ENCODE measurements at regions not wholly inside any gene's neighbourhood (a gene's known extent, or its start where the extent isn't known, plus 50 kb on each side); places are given as distances from the start of the nearest gene placed in this dataset.
"Not testable (repeated sequence)": the region's sequence is repeated elsewhere in the genome, so short reads cannot be mapped to it uniquely, and the experiment has no call there.

DNA sequence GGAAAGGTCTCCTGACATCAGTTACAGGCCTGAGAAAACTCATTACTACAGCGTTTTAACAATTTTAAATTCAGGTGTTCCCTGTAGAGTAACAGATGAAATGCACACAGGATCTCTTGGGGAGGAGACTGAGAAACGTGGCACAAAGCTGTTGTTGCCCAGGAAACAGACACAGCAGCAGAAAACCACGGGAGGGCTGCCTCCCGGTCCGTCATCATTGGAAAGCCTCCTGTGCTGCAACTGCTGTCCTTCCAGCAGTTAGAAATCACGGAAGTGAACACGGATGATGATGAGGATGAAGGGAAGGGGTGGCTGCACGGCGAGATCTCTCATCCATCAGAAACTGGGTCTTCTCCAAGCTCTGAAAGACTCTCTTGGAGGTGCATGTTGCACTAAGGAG lies 94.6 kb upstream of the RNF32 start:
- no peak for ATAC-seq

DNA sequence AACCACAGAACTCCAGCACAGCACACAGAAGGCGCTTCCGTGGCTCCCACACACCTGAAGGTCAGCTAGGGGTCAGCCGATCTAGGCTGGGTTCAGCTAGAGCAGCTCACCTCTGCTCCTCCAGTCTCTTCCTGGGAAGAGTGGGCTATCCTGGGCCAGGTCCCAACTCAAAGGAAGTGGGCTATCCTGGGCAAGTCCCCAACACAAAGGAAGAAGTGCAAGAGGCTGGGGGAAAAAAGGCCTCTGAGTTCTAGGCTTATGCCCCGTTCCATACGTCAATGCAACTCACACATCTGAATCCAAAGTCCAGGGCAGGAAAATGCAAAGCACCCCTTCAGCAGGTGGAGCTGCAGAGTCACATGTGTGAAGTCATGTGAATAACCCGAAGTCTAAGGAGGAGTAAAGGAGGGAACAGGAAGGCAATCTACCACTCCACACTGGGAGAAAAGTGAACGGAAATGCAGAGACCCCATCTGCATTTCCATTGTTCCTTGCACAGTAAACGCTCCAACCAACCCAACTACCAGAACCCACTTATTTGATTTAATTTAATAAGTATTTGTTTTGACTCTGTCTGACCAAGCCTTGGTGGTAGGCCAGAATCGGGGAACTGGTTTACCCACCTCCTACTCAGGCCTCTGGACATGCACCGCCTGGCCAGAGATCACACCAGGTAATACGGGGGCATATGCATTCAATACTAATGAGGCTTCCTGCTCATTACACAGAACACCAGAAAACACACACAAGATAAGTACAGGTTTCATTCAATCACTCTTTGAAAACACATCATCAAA lies 95.5 kb upstream of the RNF32 start:
- no peak for ATAC-seq

DNA sequence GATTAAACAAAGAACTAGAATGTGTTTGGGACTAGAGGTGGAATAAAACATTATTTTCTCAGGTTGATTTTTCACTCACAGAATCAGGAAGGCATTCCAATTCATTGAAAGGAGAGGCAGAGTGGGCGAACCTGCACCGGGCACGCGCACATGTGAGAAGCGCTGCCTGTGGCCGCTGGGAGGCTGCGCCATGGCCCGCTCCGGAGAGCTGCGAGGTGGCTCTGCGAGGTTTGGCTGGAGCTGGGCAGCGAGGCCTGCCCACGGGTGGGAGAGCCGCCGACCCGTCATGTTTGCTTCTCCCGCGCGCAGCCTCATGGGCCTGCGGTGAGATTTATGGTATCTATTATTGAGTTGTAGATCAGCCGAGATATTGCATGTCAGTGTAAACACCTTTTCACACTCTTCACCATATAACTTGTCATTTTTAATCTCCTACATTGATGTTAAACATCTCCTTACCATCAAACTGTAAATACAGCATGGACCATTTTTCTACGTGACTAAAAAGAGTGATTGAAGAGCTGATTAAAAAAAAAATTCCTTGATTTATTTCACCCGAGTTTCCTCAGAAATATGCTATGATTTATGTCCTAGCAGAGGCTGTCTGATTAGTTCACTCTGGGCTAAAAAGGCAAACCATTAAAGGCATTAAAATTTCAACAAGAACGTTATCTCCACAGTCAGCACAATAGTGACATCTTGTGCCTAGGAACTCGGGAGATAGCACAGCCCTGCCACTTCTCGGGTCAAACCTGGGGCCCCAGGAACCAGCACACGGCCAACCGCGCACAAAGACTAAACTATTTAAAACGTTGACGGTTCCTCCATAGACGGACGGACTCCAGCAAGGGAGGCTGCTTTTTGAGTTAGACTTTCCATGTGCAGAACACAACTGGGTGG lies 96.6 kb upstream of the RNF32 start:
- no peak for ATAC-seq

DNA sequence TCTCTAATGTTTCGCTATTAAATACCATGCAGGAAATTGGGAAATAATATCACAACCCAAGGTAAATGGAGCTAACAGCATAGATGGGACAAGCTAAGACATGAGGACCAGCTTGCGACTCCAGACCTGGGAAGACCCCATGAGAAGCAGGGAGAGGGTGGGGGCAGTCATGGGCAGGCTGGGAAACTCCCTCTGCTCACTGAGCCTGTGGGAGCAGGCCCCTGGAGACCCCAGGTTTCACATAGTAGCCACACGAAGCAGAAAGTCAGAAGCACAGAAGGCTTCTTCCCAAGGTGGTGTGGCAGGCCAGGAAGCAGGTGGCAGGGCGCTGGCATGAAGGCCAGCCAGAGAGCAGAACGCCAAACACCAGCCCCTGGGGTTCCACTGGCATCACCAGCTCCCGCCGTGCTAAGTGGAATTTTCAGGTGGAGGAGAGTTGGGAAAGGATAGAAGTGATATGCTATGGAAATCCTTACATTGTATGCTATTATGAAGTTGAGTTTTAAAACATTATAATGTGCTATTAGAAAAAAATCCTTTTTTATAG lies 99.9 kb upstream of the RNF32 start:
- ATAC-seq = no peak

DNA sequence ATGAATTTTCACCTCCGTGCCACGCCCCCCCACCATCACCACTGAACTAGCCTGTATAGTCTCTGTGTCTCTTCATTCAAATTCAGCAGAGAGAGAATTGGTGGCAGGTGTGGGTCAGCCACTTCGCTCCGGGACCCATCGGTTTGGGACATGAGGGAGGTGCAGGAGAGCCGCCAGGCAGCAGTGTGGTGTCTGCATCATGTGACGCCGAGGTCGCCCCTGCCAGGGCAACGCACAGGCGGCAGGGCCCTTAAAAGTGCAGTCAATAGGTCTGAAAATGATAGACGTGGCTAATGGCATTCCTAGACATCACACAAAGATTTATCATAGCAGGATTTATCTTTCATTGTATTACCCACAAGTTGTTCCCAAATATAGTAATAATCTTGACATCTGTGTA lies 100.6 kb upstream of the RNF32 start:
- no peak for ATAC-seq

DNA sequence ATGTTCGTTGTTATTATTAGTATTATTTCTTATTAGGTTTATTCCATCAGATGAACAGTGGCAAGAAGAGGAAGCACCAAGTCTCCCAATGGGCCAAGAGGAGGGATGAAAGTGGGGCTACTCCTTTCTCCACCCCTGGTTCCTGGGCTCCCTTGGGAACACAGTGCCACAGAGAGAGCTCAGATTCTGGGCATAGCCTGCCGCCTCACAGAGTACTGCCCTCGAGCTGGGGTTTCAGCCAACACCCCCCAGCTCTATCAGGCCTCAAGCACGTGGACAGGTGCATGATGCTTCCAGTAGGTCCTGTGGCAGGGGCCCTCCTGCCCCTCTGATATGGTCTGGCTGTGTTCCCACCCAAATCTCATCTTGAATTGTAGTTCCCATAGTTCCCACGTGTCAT lies 103.6 kb upstream of the RNF32 start:
- ATAC-seq = no peak

DNA sequence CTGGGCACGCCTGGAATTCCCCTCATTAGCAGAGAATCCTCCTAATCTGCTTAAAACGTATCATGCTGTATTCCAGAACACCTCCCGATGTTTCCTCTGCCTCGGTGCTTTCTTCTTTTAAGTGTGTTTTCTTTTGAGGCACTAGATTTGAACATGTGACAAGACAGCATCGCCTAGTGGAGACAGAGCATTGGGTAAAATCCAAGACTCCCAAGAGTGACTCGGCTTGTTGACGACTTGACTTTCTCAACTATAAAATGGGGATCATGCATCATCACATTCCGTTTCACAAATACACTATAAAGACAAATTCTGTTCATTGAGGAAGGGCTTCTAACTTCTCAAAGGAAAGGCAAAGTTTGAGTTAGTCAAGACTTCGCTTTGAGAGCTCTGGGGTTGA lies 105.6 kb upstream of the RNF32 start:
- no peak for ATAC-seq

DNA sequence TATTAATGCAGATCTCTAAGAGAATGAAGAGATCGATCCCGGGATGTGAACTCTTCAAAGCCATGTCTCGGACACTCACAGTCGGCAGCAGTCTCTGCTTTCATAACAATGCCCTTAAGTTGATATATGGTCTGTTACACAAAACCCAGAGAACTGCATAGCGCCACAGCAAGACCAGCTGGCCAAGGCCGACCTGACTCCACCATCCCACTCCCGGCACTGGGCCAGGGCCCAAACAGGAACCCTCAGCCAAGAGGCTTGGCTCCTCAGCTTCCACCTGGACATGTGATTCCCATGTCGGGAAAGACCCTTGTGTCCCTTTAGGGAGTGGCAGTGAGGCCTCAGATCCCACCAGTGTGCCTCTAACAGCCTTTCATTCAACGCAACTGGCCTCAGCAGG lies 106.6 kb upstream of the RNF32 start:
- no peak for ATAC-seq

DNA sequence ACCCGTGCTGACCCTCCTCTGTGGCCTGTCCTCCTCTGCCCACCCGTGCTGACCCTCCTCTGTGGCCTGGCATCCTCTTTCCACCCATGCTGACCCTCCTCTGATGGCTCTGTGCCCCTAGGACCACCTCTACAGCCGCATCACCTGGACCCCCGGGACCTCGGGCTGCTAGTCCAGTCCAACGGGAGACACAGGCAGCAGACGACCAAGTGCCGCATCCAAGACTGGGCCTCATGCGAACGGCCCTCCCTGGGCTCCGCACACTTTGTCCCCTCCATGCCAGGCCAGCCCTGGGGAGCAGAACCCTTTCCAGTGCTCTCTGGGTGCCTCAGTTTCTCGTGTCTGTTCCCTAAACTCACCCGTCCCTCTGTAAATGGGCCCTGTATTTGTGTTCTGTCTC lies 107.2 kb upstream of the RNF32 start:
- no peak for ATAC-seq

DNA sequence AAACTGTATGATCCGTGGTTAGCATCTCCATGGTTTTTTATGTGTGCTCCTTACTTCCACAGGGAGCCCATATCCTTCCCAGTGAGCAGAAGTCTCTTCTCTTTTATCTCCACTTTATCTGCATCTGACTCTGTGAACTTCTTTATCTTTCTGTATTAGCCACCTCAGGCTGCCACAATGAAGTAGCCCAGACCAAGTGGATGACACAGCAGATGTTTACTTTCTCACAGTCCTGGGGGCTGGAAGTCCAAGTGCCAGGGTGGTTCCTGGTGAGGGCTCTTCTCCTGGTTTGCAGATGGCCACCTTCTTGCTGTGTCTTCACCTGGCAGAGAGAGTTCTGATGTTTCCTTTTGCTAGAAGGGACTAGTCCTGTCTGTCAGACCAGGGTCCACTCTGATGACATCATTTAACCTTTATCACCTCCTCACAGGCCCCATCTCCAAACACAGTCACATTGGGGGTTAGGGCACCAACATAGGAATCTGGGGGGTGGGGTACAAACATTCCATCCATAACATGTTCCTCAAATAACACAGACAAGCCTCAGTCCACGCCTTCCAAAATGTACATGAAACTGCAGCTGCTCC lies 108.5 kb upstream of the RNF32 start:
- no peak for ATAC-seq

DNA sequence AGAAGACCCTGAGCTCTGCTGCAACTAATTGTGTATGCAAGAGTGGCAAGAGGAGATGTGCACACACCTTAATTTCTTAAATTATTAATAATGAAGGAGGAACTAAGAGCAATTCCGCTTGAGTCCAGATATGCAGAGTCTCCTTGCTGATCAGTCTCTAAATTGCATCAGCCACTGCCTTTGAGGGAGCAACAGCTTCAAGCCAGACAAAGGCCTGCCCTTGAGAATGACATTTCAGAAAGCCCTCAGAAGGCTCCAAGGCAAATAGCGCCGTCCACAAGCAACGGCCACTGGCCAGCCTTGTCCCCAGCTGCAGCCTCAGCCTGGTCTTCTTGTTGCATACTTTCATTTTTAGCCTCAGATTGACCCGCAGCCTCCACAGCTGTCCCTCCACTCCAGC lies 110.6 kb upstream of the RNF32 start:
- no peak for ATAC-seq

DNA sequence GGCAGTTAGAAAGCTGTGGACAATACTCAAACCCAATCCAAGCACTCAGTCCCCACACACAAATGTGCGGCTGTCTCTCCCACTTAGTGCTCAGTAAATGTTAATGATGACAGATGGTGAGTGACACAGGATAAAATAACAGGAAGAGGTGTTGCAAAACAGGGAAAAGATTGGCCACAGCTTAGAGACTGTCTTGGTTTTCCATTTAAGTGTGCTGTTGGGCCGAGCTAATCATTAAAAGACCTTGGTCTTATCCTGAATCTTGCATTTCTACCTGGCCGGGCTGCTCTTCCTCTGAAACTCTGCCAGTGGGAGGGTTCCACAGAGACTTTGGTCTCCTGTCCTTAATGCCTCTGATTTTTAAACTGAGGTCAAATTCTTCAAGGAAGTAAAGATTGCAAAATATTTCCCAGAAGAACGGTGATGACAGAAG lies 113.1 kb upstream of the RNF32 start:
- ATAC-seq = no peak

DNA sequence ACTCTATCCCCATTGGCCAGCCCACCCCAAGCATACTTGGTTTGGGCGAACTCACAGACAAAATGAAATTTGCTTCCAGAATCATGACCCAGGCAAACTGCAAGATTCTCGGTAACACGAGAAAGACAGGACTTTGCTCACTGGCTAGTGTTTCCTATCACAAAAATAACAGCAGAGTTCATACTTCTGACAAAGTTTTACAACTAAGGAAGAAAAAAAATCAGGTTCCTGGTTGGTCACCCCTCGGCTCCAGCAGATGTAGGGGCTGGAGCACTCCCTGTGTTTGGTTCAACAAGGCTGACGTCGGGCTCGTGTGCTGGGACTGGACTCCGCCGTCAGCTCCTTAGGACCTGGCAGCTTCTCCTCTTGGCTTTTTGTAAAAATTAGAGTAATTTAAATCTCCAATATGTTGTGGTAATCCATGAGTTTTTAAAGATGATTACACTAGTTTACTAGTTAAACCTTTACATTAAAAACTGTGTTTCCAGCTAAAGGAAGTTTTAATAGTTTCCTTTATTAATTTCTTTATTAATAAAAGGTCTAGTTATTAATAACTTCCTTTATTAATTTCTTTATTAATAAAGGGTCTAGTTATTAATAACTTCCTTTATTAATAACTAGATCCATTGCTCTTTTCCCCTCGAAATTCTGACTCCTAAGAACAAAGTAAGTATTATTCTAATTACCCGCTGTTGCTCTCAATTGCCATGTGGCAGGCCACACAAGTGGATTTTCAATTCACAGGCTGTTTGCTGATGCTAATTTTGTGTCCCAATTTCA lies 115.6 kb upstream of the RNF32 start:
- ATAC-seq = no peak

DNA sequence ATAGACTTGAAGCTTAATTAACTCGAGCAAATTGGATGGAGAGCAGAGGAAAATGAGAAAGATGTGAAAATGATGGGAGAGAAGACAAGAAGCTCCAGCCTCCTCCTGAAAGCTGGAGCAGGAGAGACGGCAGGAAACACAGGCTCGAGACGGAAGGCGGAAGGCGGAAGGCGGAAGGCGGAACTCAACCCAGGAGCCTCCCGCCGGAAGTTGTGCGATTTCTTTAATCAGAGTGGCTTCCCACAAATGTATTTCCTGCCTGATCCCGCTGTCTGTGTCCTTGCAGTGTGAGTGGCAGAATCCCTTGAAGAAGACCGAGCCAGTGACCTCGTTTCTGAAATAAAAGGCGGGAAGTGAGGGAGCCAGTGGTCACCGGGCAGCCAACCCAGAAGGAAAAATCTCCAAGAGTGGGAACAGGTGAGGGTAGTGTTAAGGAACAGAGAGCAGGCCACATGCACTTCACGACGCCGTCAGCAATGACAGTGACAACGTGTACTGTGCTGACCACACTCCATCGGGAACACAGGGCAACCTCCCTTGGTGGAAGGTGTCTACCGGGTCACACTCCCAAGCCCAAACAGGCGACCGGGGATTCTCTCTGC lies 117.0 kb upstream of the RNF32 start:
- ATAC-seq = no peak

DNA sequence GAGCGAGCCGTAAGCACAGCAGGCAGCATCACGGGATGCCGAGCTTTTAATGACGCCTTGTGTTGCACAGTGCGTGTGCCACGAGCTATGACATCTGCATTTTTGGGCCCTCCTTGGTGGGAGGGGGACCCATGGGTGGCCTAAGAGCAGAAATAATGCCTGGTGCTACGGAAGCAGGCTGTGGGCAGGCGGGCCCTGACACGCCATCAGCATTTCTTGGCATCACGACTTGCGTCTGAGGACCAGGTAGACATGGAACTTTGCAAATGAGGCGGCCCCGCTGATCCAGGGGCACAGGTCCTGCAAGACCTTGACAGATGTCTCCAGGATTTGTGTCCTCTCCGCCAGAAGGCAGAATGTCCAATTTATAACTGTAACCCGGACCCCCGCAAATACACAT lies 117.8 kb upstream of the RNF32 start:
- ATAC-seq = no peak

DNA sequence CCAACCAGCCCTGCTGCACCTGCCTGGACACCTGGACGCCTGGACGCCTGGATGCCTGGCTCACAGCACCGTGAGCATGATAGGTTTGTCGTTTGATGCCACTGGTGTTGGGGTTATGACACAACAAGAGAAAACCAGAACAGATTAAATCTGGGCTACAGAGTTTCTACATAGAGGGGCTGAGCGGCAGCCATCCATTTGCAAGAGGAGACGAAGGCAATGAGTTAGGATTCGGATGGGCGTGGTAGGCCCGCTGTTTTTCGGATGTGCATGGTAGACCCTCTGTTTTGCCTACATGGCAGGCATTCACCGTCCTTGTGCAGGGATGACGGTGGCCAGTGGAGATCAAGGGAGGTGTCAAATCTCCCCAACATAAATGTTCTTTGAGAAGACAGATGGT lies 121.5 kb upstream of the RNF32 start:
- ATAC-seq = no peak

DNA sequence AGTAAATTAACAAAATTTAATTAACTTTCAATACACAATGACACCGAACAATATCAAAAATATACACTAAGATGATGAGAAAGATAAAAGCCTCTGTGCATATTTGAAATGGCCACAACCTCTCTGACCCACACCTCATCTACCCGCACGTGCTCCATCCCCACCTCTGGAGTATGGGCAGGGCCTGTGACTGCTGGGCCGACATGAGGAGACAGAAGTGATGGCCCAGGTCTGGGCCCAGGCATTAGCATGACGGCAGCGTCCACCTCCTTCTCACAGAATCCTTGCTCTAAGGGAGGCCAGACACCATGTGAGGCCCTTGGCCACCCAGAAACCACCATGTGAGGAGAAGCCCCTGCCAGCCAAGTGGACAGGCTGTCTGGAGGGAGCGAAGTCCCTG lies 122.1 kb upstream of the RNF32 start:
- no peak for ATAC-seq

DNA sequence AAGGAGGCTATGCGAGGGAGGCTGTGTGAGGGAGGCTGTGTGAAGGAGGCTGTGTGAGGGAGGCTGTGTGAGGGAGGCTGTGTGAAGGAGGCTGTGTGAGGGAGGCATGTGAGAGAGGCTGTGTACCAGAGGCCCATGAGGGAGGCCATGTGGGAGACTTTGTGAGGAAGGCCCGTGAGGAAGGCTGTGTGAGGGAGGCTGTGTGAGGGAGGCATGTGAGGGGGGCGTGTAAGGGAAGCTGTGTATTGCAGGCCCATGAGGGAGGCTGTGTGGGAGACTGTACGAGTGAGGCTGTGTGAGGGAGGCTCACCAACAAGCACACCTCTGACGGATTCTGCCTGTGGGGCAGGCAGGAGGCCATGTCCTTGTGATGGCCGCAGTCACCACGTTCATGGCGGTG lies 122.7 kb upstream of the RNF32 start:
- not testable (repeated sequence) for ATAC-seq

DNA sequence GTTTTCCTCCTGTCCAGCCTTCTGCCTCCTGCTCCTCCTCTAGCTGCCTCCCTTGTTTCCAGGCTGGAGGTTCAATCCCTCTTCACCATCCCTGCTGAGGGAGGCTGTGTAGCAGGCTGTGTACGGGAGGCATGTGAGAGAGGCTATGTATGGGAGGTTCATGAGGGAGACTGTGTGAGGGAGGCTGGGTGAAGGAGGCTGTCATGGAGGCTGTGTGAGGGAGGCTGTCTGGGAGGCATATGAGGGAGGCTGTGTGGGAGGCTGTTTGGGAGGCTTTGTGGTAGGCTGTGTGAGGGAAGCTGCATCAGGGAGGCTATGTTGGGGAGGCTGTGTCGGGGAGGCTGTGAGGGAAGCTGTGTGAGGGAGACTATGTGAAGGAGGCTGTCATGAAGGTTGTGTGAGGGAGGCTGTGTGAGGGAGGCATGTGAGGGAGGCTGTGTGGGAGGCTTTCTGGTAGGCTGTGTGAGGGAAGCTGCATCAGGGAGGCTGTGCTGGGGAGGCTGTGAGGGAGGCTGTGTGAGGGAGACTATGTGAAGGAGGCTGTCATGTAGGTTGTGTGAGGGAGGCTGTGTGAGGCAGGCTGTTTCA lies 123.7 kb upstream of the RNF32 start:
- ATAC-seq = no peak

DNA sequence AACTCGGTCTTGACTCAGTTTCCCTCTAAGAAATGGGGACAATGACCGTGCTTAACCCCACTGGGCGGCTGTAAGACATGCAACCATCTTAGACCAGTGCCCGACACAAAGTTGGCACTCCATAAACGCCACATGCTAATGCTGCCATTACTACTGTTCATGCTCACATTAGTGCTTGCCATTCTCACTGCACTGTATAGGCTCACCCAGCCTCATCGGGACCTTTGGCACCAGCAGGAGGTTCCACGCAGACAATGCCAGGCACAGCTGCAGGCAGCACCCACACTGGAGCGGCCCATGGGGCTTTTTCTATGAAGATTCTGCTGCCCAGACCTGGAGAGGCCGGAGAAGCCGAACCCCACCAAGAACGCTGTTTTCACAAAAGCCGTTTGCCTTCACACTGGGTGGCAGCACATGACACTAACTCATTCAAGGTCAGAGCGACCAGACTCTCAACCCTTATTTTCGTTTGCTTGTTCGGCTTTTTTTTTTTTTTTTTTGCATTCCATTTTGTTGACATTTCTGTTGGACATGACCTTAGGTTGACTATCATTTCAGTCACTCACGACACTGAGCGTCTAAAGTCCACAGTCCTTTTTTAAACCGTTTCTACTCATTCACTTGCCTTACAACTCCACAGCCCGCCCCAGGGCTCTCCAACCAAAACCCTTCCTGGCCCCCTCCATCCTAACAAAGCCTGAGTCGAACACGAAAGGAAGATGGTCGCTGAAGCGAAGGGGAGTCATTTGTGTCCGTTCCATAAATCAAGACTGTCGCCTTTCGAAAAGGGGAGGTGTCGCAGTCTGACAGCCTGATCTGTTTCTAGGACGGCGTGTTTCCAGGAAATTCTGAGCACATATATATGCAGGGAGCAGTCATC lies 124.4 kb upstream of the RNF32 start:
- no peak for ATAC-seq

DNA sequence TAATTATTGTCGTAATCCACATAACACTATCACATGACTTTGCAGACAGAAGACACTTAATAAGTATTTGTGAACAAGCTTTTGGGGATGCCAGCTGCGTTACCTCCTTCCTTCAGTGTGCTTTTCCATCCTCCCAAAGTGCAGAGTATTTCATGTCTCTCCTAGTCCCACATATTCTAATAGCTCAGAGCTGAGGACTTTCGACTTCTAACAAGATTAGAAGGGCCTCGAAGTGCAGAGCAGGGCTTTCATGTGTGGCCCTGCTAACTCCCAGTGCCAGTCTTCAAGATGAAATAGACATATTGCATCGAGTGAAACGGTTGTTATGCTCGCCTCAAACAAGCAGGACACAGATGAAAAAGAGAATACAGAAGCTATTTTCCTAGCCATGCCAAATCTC lies 125.7 kb upstream of the RNF32 start:
- no peak for ATAC-seq

Data from esophagus mucosa (tissue), 1 donor.